ENCODE measurements at regions not wholly inside any gene's neighbourhood (a gene's known extent, or its start where the extent isn't known, plus 50 kb on each side); places are given as distances from the start of the nearest gene placed in this dataset.
A peak's percentile ranks its signal among the peaks of the same experiment; 100 is the strongest.

DNA sequence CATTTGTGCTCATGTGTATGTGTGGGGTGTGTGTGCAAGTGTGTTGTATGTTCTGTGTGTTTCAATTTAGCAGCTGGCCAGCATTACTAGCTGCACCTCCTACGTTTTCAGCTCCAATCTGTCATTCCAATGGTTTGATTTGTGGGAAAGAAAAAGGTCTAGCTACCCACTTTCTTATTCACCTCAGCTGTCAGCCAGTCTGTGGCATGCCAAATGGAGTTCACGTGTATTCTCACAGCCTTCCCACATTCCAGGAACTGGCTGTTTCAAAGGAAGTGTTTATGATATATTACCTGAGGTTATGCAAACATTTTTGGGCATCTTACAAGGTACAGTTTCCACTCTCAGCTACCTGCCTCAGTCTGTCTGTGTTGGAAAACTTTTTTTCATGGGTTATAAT is 220.2 kb upstream of the CPNE8 start:
- DNase-seq (ENCODE audit: low spot score), result no peak

GRCh38 chr12:39124768-39125167 is 219.4 kb upstream of the CPNE8 start:
- DNase-seq (ENCODE audit: low spot score), result no peak

GRCh38 chr12:39123580-39124253 is 218.3 kb upstream of the CPNE8 start:
- no peak for DNase-seq (ENCODE audit: low spot score)

DNA sequence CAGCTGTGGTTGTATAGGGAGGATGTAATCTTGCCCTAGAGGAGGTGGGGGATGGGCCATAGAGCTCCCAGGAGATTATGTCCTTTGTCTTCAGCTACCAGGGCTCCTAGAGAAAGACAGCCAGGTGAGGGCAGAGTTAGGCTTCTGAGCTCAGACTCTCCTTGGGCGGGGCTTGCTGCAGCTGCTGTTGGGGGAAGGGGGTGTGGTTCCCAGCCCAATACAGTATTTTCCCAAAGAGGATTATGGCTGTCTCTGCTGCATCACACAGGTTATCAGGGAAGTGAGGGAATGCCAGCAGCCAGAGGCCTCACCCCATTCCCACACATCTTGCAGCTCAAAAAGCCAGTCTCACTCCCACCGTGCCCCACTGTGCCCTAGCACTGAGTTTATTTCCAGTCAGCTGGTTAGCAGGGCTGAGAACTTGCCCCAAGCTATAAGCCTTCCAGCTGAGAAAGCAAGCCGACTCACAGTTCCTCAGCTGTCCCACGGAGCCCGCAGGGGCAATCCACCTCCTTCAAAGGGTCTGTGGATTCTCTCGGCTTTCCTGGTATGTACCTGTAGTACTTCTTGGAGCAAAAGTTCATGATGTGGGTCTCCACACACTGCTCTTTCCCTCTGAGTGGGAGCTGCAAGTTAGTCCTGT is 217.3 kb upstream of the CPNE8 start:
- DNase-seq (ENCODE audit: low spot score), result no peak

GRCh38 chr12:39116861-39117260 is 211.5 kb upstream of the CPNE8 start:
- DNase-seq (ENCODE audit: low spot score), result no peak

DNA sequence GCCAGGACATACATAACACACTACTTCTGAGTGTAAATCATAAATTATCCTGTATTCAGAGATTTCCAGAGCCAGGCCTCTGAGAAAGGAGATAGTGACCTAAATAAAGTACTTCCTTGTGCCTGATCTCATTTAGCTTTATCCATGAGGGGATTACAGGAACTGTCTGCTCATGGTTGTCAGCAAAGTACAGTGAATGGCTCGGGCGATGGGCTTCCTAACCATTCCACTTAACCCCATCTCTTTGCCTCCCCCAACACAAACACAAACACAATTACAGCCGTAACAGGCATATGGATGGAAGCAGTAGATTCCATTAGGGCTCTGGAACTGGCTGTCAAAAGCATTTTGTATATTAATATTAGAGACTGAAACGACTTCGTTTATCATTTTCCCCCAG is 206.7 kb upstream of the CPNE8 start:
- no peak for DNase-seq (ENCODE audit: low spot score)

GRCh38 chr12:39105111-39105510 is 199.7 kb upstream of the CPNE8 start:
- no peak for DNase-seq (ENCODE audit: low spot score)

GRCh38 chr12:39103552-39104165 is 198.3 kb upstream of the CPNE8 start:
- DNase-seq (ENCODE audit: low spot score), result peak; percentile 89

DNA sequence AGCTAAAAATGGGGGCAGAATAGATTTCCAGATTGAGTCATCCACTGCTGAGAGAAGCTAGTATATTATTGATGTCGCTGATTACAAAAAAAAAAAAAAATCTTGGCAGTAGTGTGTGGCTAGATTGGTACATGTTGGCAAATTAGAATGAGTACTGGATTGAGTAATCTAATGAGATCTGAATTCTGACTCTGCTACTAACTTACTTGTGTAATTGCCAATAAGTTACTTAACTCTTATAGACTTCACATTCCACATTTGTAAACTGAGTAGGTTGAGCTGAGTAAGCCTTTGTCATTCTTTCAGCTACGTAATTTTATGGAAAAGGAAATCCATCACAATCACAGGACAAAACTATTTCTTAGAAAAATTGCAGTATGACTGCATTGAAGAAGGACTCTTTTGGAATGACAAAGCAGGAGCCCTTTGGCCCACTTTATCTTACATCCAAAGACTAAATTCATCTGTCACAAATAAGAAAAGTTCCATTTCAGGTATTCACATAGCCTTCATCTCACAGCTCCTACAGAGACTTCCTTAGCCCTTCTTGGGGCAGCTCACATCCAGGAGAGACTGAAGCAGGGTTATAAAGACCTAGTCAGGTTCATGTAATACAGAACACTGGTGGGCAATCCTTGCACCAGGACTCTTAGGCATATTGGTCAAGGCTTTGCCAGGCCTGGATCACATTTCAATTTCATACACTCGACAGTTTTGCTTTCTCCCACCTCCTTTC is 197.3 kb upstream of the CPNE8 start:
- no peak for DNase-seq (ENCODE audit: low spot score)

- no peak for DNase-seq (ENCODE audit: low spot score)
Measured at GRCh38 chr12:39095636-39096330, 190.4 kb upstream of the CPNE8 start.

- DNase-seq (ENCODE audit: low spot score), result no peak
Measured at GRCh38 chr12:39081910-39082309, 176.5 kb upstream of the CPNE8 start.

DNA sequence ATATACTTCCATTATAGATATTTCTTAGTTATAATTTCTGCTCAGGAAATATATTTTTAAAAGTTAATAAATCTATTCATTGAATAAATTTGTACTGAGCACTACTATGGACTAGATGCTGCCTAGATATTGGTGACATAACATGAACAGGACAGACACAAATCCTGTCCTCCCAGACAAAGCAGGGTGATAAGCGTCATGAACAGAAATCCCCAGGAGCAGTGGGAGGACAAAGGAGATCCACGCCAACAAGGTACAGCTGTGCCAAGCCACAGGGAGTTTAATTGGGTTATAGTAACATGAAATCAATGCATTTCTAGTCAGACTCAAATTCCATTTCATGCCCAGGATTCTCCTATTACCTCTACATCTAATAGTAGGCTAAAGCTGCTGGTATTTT is 171.8 kb upstream of the CPNE8 start:
- DNase-seq (ENCODE audit: low spot score), result no peak

DNA sequence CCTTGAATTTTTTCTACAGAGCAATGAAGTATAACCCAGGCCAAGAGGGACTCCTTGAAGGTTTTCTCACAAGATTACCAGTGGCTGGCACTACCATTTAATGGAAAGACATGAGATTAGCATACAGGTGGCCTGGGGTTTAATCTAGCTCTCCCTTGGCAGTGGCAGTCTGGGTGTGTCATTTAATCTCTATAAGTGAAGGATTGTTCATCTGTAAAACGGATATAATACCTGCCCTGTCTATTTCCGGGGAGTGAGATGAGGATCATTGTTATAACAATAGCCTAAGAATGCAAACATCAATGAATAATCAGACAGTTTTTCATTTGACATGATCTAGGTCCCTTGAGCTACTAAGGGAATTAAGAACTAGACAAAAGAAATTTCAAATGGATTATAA is 168.7 kb upstream of the CPNE8 start:
- DNase-seq (ENCODE audit: low spot score), result no peak

- DNase-seq (ENCODE audit: low spot score), result no peak
Measured at GRCh38 chr12:39072658-39073057, 167.3 kb upstream of the CPNE8 start.

DNA sequence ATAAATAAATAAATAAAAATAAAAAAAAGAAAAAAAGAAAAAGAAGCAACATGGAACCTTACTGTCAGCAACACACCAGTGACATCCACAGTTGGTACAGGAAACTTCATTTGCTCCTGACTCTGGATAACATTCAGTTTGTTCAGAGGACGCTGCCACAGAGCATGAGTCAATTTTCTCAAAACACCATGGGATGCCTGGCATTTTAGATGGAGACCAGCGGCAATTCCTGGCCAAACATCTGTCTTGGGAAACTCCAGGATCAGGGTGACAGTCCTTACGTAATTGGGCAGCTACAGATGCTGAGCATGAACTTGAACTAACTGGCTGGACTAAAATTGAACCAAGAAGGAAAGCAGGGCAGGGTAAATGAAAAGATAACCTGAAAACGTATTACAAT is 166.2 kb upstream of the CPNE8 start:
- no peak for DNase-seq (ENCODE audit: low spot score)

DNA sequence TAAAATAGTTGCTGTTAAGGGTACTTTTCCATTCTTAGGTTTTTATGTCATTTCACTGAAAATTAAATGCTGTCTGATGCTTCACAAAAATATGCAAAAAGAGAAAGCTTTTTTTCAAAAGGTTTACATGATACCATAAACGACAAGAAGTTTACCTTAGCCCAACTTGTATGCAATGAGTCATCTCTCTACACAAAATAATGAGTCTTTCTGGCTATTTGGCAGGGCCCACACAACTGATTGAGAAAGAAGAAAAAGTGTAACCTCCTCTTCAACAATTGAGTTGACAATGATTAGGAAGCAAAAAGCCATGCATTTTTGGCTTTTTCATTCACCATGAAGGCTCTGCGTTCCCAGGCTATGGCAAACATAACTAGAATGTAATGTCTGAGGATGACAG is 165.4 kb upstream of the CPNE8 start:
- DNase-seq (ENCODE audit: low spot score), result no peak

DNA sequence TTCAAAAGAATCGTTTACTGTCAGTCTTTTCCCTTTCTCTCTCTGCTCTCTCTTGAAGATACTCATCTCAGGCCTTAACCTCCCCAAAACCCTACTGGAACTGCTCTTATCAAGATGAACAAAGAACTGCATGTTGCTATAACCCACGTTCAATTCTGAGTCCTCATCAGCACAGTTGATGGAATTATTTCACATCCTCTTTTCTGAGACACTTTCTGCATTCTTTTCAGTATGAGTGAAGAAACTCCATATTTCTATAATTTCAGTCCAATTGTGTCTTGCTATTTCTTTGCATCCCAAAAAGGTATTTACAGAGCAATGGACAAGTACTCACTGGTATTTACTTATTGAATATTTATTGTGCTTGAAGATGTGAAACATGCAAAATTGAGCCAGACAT is 160.1 kb upstream of the CPNE8 start:
- no peak for DNase-seq (ENCODE audit: low spot score)

DNA sequence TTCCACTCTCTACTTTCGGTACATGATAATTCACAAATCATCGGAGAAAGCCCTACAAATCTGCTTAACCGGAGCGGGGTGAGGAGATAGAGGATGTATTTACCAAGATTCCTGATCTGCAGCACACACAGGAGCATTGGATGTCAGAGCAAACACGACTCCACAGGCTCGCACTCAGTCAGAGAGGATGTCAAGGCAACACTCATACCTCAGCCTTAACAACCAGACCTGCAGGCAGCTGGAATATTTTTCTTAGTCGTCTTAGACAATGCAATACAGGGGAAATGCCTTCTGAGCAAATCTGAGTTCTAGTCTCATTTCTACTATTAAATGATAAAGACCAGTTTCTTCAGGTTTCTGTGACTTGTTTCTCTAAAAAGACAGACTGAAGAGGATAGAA is 159.3 kb upstream of the CPNE8 start:
- DNase-seq (ENCODE audit: low spot score), result no peak

DNA sequence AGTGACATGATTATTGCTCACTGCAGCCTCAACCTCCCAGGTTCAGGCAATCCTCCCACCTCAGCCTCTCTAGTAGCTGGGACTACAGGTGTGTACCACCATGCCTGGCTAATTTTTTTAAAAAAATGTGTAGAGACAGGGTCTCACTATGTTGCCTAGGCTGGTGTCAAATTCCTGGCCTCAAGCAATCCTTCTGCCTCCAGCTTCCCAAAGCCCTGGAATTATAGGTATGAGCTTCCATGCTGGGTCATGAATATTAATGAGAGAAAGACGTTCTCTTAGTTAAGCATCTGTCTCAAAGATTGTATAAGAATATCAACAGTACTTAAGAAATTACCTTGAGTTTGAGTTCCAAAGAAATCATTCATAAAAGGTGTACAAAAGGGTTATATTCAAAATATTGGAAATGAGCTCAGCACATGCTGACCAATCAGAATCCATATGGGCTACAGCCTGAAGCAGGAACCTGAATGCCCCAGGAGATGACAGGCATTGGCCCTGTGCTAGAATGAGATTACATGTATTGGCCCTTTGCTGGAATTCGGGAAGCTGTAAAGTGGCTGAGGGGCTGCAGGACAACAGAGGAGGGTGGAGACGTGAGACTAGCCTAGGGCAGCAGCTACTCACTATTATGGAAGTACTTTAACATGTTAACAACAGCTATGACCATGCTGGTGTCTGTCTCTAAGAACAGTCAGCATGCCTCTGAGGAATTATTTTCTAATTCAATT is 157.0 kb upstream of the CPNE8 start:
- DNase-seq (ENCODE audit: low spot score), result no peak

GRCh38 chr12:39061576-39061975 is 156.2 kb upstream of the CPNE8 start:
- no peak for DNase-seq (ENCODE audit: low spot score)

- DNase-seq (ENCODE audit: low spot score), result no peak
Measured at GRCh38 chr12:39048395-39048794, 143.0 kb upstream of the CPNE8 start.
